ENCODE measurements at regions not wholly inside any gene's neighbourhood (a gene's known extent, or its start where the extent isn't known, plus 50 kb on each side); places are given as distances from the start of the nearest gene placed in this dataset.

GRCh38 chr2:144682248-144682647, 162.3 kb upstream of the ZEB2 start:
- TF ChIP-seq CTCF (IDR thresholded peaks at IDR 0.05) (no peak), POLR2A (IDR thresholded peaks at IDR 0.05) (no peak)
